PC-3 (cell line): ENCODE measurements at regions not wholly inside any gene's neighbourhood (a gene's known extent, or its start where the extent isn't known, plus 50 kb on each side); places are given as distances from the start of the nearest gene placed in this dataset.

Source experiments
- ATAC-seq: fragments of 200-7000 bp; cut with Tn5 transposase; 2 replicates; pipeline ENCODE4 v1.9.1; 2020; ENCODE audit warnings: mild to moderate bottlenecking, moderate library complexity
- BruUV-seq: library from RNA; stranded (reverse); fragments of 400-500 nt; replicated peaks from 2 replicates; lab custom pipeline; 2021; lab: Mats Ljungman, UMichigan
- CTCF ChIA-PET: fragments of 300-600 bp; sonication (Branson Sonifier 250); formaldehyde crosslinking; loops from one replicate; lab custom pipeline; 2022; ENCODE audit warnings: antibody characterized with exemption; lab: Charles Lee
- POLR2A ChIA-PET: fragments of 300-600 bp; sonication (Branson Sonifier 250); formaldehyde crosslinking; loops from one replicate; lab custom pipeline; 2022; ENCODE audit warnings: antibody characterized with exemption; ENCODE audit not compliant: unreplicated experiment; lab: Charles Lee
- DNase-seq: peaks from one replicate; pipeline ENCODE4 v3.0.0-alpha.2; 2015
- H2AFZ ChIP-seq: fragments of 300-600 bp; sonication (generic); 2 replicates; pipeline ENCODE4 v1.6.0; 2016; ENCODE audit warnings: antibody characterized with exemption, low read length
- H3F3A ChIP-seq: fragments of 300-600 bp; sonication (generic); one replicate; pipeline ENCODE4 v1.6.0; 2017; ENCODE audit warnings: antibody characterized with exemption, low read length, control low read depth, mild to moderate bottlenecking; ENCODE audit not compliant: unreplicated experiment
- H3K27ac ChIP-seq: fragments of 300-600 bp; sonication (generic); 2 replicates; pipeline ENCODE4 v1.5.1; 2016; ENCODE audit warnings: mild to moderate bottlenecking, low read length
- H3K27me3 ChIP-seq: fragments of 300-600 bp; sonication (generic); 2 replicates; pipeline ENCODE4 v1.6.1; 2016; ENCODE audit warnings: low read length, mixed read lengths
- H3K36me3 ChIP-seq: fragments of 300-600 bp; sonication (generic); 2 replicates; pipeline ENCODE4 v1.6.1; 2016; ENCODE audit warnings: low read depth, mixed run types, low read length, mixed read lengths
- H3K4me1 ChIP-seq: fragments of 300-600 bp; sonication (generic); 2 replicates; pipeline ENCODE4 v1.5.1; 2016; ENCODE audit warnings: low read length; ENCODE audit not compliant: insufficient read depth
- H3K4me2 ChIP-seq: fragments of 300-600 bp; sonication (generic); 2 replicates; pipeline ENCODE4 v1.6.0; 2016; ENCODE audit warnings: low read length
- H3K4me3 ChIP-seq: fragments of 300-600 bp; sonication (generic); 2 replicates; pipeline ENCODE4 v1.5.1; 2016; ENCODE audit warnings: mild to moderate bottlenecking, low read length, mixed read lengths
- H3K79me2 ChIP-seq: fragments of 300-600 bp; sonication (generic); 2 replicates; pipeline ENCODE4 v1.6.1; 2017; ENCODE audit warnings: low read length, mixed read lengths
- H3K9ac ChIP-seq: fragments of 300-600 bp; sonication (generic); 2 replicates; pipeline ENCODE4 v1.6.0; 2016; ENCODE audit warnings: mild to moderate bottlenecking, low read length
- H3K9me2 ChIP-seq: fragments of 300-600 bp; sonication (generic); replicated peaks from 2 replicates; pipeline ENCODE4 v1.6.1; 2016; ENCODE audit warnings: mixed run types, low read length, mixed read lengths
- H3K9me3 ChIP-seq: fragments of 300-600 bp; sonication (generic); 2 replicates; pipeline ENCODE4 v1.6.1; 2016; ENCODE audit warnings: low read length, mixed read lengths
- H4K20me1 ChIP-seq: fragments of 300-600 bp; sonication (generic); 2 replicates; pipeline ENCODE4 v1.6.1; 2016; ENCODE audit warnings: low read length, mixed read lengths
- CTCF ChIP-seq: fragments of 300-600 bp; sonication (generic); conservative IDR thresholded peaks from 2 replicates; pipeline ENCODE4 v1.5.1; 2017; ENCODE audit warnings: antibody characterized with exemption, low read depth, mild to moderate bottlenecking, low read length
- EZH2 ChIP-seq: fragments of 300-600 bp; sonication (generic); IDR thresholded peaks from one replicate; pipeline ENCODE4 v1.6.1; 2017; ENCODE audit warnings: antibody characterized with exemption, mild to moderate bottlenecking, low read length; ENCODE audit not compliant: unreplicated experiment
- EZH2phosphoT487 ChIP-seq: fragments of 300-600 bp; sonication (generic); IDR thresholded peaks from 2 replicates; pipeline ENCODE4 v1.6.1; 2018; ENCODE audit warnings: mild to moderate bottlenecking, antibody characterized with exemption, low read length, borderline replicate concordance
- intact Hi-C: fragments of 100-400 bp; cut with micrococcal nuclease; formaldehyde crosslinking; loops from 2 replicates; pipeline ENCODE4 v1.9.0; 2023

DNA sequence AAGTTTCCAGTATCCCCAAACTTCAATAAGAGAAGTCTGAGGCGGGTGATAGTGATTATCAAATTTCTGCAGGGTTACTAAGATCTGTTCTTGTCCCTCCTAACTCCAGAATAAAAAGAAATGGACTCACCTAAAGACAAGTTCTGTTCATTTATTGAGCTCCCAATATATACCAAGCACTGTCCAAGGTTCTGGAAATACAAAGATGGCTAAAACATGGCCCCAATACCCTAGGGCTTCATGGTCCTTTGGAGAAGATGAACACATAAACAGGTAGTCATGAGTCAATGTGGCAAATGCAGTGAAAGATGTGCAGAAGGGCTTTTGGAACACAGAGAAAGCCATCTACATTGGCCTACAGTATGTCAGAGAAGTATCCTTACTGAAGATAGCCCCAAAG is 231.2 kb downstream of the PPP1R2C start:
- ChIA-PET CTCF (no interaction called here), POLR2A (no interaction called here)
- Histone ChIP-seq H3K4me1 (no peaks in the 10 kb centered on the region), H4K20me1 (no peaks in the 10 kb centered on the region), H3K79me2 (no peaks in the 10 kb centered on the region), H3K4me3 (no peak overlapping the region), H3K36me3 (no peaks in the 10 kb centered on the region), H3K9ac (no peak overlapping the region), H3F3A (no peaks in the 10 kb centered on the region), H3K4me2 (no peak overlapping the region), H3K9me2 (no peaks in the 10 kb centered on the region), H2AFZ (no peak overlapping the region), H3K9me3 (no peaks in the 10 kb centered on the region), H3K27ac (no peak overlapping the region), H3K27me3 (no peaks in the 10 kb centered on the region)
- ATAC-seq, result no peak
- TF ChIP-seq CTCF, result no peak
- no peak for TF ChIP-seq EZH2phosphoT487
- TF ChIP-seq EZH2, result no peak
- intact Hi-C loops, result no loop called here
- no TSS peak for BruUV-seq
- DNase-seq, result no peak

DNA sequence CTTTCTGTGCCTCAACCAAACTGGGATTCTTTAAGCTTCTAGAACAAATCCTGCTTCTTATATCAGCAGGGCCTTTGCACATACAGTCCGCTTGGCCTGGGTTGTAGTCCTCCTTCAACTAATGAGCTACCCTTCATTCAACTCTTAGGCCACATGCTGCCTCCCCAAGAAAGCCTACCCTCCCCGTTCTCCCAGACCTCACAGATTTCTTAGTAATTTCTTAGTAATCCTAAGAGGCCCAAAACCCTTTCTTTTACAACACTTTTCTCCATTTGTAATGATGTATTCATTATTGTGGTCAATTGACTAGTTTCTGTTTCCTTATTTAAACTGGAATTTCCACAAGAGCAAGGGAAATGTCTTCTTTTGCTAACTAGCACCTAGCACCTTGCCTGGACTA is 233.1 kb downstream of the PPP1R2C start:
- H3K4me1 ChIP-seq, result no peaks in the 10 kb centered on the region
- H3K9me3 ChIP-seq, result no peaks in the 10 kb centered on the region
- H3K79me2 ChIP-seq, result no peaks in the 10 kb centered on the region
- intact Hi-C loops, result no loop called here
- H4K20me1 ChIP-seq, result no peaks in the 10 kb centered on the region
- no peak overlapping the region for H3K4me2 ChIP-seq
- no peak for TF ChIP-seq EZH2
- TF ChIP-seq EZH2phosphoT487, result no peak
- no peak for TF ChIP-seq CTCF
- no peak overlapping the region for H3K4me3 ChIP-seq
- no TSS peak for BruUV-seq
- H3K9ac ChIP-seq, result no peak overlapping the region
- ATAC-seq (no peak), DNase-seq (no peak)
- H2AFZ ChIP-seq, result no peak overlapping the region
- no peaks in the 10 kb centered on the region for H3K9me2 ChIP-seq
- H3F3A ChIP-seq, result no peaks in the 10 kb centered on the region
- no peaks in the 10 kb centered on the region for H3K36me3 ChIP-seq
- POLR2A ChIA-PET, result no interaction called here
- CTCF ChIA-PET, result no interaction called here
- no peak overlapping the region for H3K27ac ChIP-seq
- H3K27me3 ChIP-seq, result no peaks in the 10 kb centered on the region

DNA sequence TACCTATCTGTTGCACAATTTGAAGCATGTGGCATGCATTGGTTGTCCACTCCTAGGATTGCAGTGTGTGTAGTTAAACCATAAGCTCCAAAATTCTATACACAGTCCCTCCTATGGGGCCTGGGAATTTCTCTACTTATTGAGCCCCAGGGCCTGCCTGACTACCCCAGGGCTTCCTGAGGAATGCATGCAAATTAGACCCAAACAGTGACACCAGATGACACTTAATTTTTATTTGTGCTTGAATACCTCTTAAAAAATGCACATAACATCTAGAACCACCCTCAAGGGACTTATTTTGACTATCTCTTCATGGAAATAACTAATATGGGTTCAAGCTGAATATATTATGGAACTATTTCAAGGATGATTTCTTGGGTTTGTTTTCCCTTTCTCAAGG is 236.4 kb downstream of the PPP1R2C start:
- ATAC-seq, result no peak
- TF ChIP-seq CTCF (no peak), EZH2 (no peak), EZH2phosphoT487 (no peak)

More for the DNA sequence above, 236.4 kb downstream of the PPP1R2C start:
- H3K9me2 ChIP-seq, result no peaks in the 10 kb centered on the region
- H3K79me2 ChIP-seq, result no peaks in the 10 kb centered on the region
- H3K9ac ChIP-seq, result no peak overlapping the region
- no peaks in the 10 kb centered on the region for H3F3A ChIP-seq
- H3K4me3 ChIP-seq, result no peak overlapping the region
- H3K36me3 ChIP-seq, result no peaks in the 10 kb centered on the region
- H3K27me3 ChIP-seq, result no peaks in the 10 kb centered on the region
- POLR2A ChIA-PET, result no interaction called here
- no peaks in the 10 kb centered on the region for H3K9me3 ChIP-seq
- H3K4me1 ChIP-seq, result no peaks in the 10 kb centered on the region
- intact Hi-C loops, result no loop called here
- no peak overlapping the region for H2AFZ ChIP-seq
- no TSS peak for BruUV-seq
- no peak overlapping the region for H3K4me2 ChIP-seq
- H3K27ac ChIP-seq, result no peak overlapping the region
- no peaks in the 10 kb centered on the region for H4K20me1 ChIP-seq
- CTCF ChIA-PET, result no interaction called here
- DNase-seq, result no peak
